ENCODE measurements at regions not wholly inside any gene's neighbourhood (a gene's known extent, or its start where the extent isn't known, plus 50 kb on each side); places are given as distances from the start of the nearest gene placed in this dataset.

GRCh38 chr22:27551402-27551801 lies 250.2 kb downstream of the MN1 start:
- H3K4me3 Mint-ChIP-seq = no peak overlapping the region
- H3K36me3 Mint-ChIP-seq (ENCODE audit: low read depth) = no peaks in the 10 kb centered on the region
- H3K9me3 Mint-ChIP-seq = peaks cover 6% of the 10 kb centered on the region
- no peaks in the 10 kb centered on the region for H3K4me1 Mint-ChIP-seq (ENCODE audit: low read depth)
- no peak overlapping the region for H3K27ac Mint-ChIP-seq
- peaks cover 4% of the 10 kb centered on the region for H3K27me3 Mint-ChIP-seq
- DNase-seq = no peak

DNA sequence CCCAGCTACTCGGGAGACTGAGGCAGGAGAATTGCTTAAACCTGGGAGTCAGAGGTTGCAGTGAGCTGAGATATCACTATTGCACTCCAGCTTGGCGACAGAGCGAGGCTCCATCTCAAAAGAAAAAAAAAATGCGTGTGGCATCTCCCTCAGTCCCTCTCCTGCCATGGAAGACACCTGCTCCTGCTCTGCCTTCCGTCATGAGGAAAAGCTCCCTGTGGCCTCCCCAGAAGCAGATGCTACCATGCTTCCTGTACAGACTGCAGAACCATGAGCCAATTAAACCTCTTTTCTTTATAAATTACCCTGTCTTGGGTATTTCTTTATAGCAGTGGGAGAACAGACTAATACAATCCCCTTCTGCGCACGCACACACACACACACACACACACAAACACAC lies 249.4 kb downstream of the MN1 start:
- Mint-ChIP-seq H3K9me3 (peaks cover 6% of the 10 kb centered on the region), H3K27me3 (peaks cover 3% of the 10 kb centered on the region), H3K4me1 (ENCODE audit: low read depth) (no peaks in the 10 kb centered on the region), H3K27ac (no peak overlapping the region), H3K36me3 (ENCODE audit: low read depth) (no peaks in the 10 kb centered on the region), H3K4me3 (no peak overlapping the region)
- DNase-seq = no peak

GRCh38 chr22:27552863-27553262 lies 248.7 kb downstream of the MN1 start:
- Mint-ChIP-seq H3K27ac (no peak overlapping the region), H3K9me3 (peaks cover 6% of the 10 kb centered on the region)

DNA sequence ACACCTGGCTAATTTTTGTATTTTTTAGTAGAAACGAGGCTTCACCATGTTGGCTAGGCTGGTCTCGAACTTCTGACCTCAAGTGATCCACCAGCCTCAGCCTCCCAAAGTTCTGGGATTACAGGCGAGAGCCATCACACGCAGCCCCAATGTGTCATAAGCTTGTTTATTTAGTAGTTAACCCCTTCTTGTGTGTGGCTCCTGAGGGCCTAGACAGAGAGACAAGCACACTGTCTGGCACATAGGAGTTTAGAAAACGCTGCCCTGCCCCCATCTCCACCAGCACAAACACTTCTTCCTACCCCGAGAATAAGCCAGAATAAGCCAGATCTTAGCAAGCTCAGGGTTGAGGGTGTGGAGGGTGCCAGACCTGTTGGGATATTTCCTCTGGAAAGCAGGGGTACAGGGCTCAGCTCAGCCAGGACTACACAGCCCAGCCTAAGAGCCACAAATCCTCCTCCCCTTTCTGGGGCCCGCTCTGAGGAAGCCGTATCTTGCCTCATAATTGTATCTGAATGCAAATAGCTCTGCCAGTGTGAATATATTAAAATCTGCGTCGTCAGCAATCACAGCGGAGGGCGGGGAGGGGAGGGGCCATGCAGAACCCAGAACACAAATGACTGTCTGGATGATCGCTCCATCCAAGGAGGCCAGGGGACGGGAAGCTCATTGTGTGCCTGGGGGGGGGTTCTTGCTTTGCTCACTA lies 247.3 kb downstream of the MN1 start:
- no peak overlapping the region for H3K27ac Mint-ChIP-seq
- no peak overlapping the region for H3K4me3 Mint-ChIP-seq
- peaks cover 6% of the 10 kb centered on the region for H3K9me3 Mint-ChIP-seq
- no peak for DNase-seq
- H3K36me3 Mint-ChIP-seq (ENCODE audit: low read depth) = no peaks in the 10 kb centered on the region
- H3K4me1 Mint-ChIP-seq (ENCODE audit: low read depth) = no peaks in the 10 kb centered on the region
- peaks cover 3% of the 10 kb centered on the region for H3K27me3 Mint-ChIP-seq

More at GRCh38 chr22:27552863-27553262, 248.7 kb downstream of the MN1 start:
- Mint-ChIP-seq H3K27me3 (peaks cover 3% of the 10 kb centered on the region), H3K4me1 (ENCODE audit: low read depth) (no peaks in the 10 kb centered on the region), H3K4me3 (no peak overlapping the region), H3K36me3 (ENCODE audit: low read depth) (no peaks in the 10 kb centered on the region)
- DNase-seq = no peak

DNA sequence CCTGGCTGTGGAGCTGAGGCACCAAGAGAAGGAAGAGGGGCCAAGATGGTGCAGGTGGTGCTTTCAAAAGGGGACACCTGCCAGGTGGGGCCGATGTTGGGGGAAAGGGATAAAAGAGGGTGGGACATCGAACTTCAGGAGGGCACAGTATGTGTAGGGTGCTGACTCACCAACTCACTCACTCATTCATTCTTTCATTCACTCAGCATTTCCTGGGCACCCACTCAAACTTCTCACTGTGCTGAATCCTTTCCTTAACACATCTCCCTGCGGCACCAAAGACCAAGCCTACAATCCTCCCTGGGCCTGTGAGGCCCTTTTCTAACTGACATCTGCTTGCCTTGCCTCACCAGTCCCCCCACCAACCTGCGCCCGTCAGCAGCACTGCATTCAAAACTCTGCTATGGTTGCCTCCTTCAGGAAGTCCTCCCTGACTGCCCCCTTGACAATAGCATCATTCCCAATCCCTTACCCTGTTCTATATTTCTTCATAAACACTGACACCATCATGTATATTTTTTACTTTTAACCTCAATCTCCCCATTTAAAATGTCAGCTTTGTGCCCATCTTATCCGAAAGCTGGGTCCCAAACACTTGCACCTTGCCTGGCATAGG lies 246.6 kb downstream of the MN1 start:
- no peaks in the 10 kb centered on the region for H3K36me3 Mint-ChIP-seq (ENCODE audit: low read depth)
- peaks cover under 1% of the 10 kb centered on the region for H3K27me3 Mint-ChIP-seq
- H3K4me1 Mint-ChIP-seq (ENCODE audit: low read depth) = no peaks in the 10 kb centered on the region
- no peak overlapping the region for H3K27ac Mint-ChIP-seq
- no peak overlapping the region for H3K4me3 Mint-ChIP-seq
- no peak for DNase-seq
- peaks cover 6% of the 10 kb centered on the region for H3K9me3 Mint-ChIP-seq

- Mint-ChIP-seq H3K4me3 (no peak overlapping the region), H3K27ac (no peak overlapping the region), H3K36me3 (ENCODE audit: low read depth) (no peaks in the 10 kb centered on the region), H3K27me3 (no peaks in the 10 kb centered on the region), H3K9me3 (peaks cover 6% of the 10 kb centered on the region), H3K4me1 (ENCODE audit: low read depth) (no peaks in the 10 kb centered on the region)
- DNase-seq = no peak
Measured at GRCh38 chr22:27556371-27556770, 245.2 kb downstream of the MN1 start.

GRCh38 chr22:27557286-27558008 lies 244.1 kb downstream of the MN1 start:
- no peaks in the 10 kb centered on the region for H3K4me1 Mint-ChIP-seq (ENCODE audit: low read depth)
- no peak overlapping the region for H3K4me3 Mint-ChIP-seq

DNA sequence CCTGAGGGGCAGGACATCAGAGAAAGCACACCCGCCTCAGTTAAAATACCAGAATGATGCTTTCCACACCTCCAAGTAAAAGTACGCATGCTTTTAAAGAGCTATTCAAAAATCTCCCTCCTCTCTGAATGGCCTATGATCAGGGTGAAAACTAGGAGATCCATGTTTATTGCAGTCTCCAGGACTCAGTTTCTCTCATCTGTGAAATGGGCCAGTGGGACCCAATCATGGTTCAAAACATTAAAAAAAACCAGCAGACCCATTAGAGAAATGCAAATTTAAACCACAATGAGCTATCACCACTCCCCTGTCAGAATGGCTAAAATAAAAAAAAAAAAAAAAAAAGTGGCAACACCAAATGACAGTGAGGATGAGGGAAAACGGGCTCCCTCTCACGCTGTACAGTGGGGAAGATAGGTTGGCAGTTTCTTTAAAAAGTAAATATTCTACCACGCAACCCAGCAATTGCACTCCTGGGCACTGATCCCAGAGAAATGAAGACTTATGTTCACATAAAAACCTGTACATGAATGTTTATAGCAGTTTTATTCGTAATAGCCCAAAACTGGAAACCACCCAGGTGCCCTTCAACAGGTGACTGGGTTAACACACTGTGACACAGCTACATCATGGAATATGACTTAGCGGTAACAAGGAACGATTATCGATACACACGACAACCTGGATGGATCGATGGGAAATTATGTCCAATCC lies 242.7 kb downstream of the MN1 start:
- H3K27ac Mint-ChIP-seq = no peak overlapping the region
- H3K9me3 Mint-ChIP-seq = no peaks in the 10 kb centered on the region
- H3K4me1 Mint-ChIP-seq (ENCODE audit: low read depth) = no peaks in the 10 kb centered on the region
- H3K4me3 Mint-ChIP-seq = no peak overlapping the region
- no peaks in the 10 kb centered on the region for H3K27me3 Mint-ChIP-seq
- H3K36me3 Mint-ChIP-seq (ENCODE audit: low read depth) = no peaks in the 10 kb centered on the region
- no peak for DNase-seq

More at GRCh38 chr22:27557286-27558008, 244.1 kb downstream of the MN1 start:
- no peak overlapping the region for H3K27ac Mint-ChIP-seq
- H3K9me3 Mint-ChIP-seq = peaks cover 6% of the 10 kb centered on the region
- H3K36me3 Mint-ChIP-seq (ENCODE audit: low read depth) = no peaks in the 10 kb centered on the region
- no peak for DNase-seq
- H3K27me3 Mint-ChIP-seq = no peaks in the 10 kb centered on the region

- no peak overlapping the region for H3K4me3 Mint-ChIP-seq
- no peak overlapping the region for H3K27ac Mint-ChIP-seq
- H3K9me3 Mint-ChIP-seq = no peaks in the 10 kb centered on the region
- H3K36me3 Mint-ChIP-seq (ENCODE audit: low read depth) = no peaks in the 10 kb centered on the region
- H3K4me1 Mint-ChIP-seq (ENCODE audit: low read depth) = no peaks in the 10 kb centered on the region
- DNase-seq = no peak
- no peaks in the 10 kb centered on the region for H3K27me3 Mint-ChIP-seq
Measured at GRCh38 chr22:27560781-27561180, 240.8 kb downstream of the MN1 start.

DNA sequence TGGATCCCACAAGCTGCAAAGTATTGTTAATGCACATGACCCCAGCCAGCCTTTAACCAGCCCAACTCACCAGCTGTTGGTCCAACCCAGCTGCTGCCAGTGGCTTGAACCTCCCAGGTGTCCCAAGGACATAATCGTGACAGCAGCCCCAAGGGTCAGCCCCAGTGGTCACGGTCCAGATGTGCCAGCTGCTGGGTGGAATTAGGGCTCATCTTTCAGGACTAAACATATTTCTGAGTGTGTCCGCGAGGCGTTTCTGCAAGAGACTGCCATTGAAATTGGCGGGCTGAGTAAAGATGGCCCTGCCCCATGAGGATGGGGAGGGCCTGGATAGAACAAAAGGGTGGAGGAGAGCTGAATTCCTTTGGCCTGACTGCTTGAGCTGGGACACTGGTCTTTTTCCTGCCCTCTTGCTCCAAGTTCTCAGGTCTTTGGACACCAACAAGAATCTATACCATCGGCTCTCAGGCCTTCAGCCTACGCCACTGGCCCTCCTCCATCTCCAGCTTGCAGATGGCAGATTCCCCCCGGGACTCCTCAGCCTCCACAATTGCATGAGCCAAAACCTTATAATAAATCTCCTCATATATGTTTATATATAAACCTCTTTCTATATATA lies 240.2 kb downstream of the MN1 start:
- no peak overlapping the region for H3K27ac Mint-ChIP-seq
- H3K4me3 Mint-ChIP-seq = no peak overlapping the region
- H3K36me3 Mint-ChIP-seq (ENCODE audit: low read depth) = no peaks in the 10 kb centered on the region
- DNase-seq = no peak
- no peaks in the 10 kb centered on the region for H3K27me3 Mint-ChIP-seq
- H3K4me1 Mint-ChIP-seq (ENCODE audit: low read depth) = no peaks in the 10 kb centered on the region
- H3K9me3 Mint-ChIP-seq = no peaks in the 10 kb centered on the region

DNA sequence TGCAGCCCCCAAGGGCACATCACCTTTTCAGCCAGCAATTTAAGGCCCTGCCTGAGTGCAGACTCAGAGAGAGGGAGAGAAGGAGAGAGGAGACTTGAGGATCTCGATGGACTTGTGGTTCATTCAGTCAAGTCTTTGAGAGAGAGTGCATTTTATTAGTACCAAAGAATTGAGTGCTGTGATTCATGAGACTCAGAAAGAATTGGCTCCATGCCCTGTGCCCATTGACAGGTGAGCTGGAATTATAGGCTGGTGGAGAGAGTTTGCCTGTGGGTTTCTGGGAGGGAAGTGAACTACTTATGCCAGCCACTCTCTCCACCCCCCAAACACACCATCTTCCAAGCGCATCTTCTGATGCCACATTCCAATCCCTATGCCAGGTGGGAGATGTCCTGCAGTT lies 236.8 kb downstream of the MN1 start:
- H3K4me1 Mint-ChIP-seq (ENCODE audit: low read depth) = no peaks in the 10 kb centered on the region
- DNase-seq = no peak
- H3K36me3 Mint-ChIP-seq (ENCODE audit: low read depth) = no peaks in the 10 kb centered on the region
- no peak overlapping the region for H3K27ac Mint-ChIP-seq
- no peaks in the 10 kb centered on the region for H3K9me3 Mint-ChIP-seq
- H3K27me3 Mint-ChIP-seq = no peaks in the 10 kb centered on the region
- H3K4me3 Mint-ChIP-seq = no peak overlapping the region

DNA sequence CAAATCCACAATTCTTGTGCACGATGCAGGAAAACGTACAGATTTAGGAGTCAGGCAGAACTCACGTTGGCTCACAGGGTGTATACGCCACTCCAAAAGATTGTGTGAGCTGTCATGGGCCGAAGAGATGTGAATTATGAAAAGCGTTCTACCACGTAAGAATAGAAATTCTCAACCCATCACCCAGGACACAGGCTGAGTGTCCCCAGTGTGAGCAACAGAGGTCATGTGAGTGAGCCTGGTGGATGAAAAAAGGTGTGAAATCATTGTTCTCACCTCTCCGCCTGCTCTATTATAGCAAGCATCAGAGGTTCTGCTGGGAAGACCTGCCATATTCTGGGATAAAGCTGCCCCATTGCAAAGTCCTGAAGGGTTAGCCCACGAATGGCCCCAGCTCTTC lies 235.0 kb downstream of the MN1 start:
- Mint-ChIP-seq H3K36me3 (ENCODE audit: low read depth) (no peaks in the 10 kb centered on the region), H3K9me3 (no peaks in the 10 kb centered on the region), H3K4me1 (ENCODE audit: low read depth) (no peaks in the 10 kb centered on the region), H3K27ac (no peak overlapping the region), H3K4me3 (no peak overlapping the region), H3K27me3 (peaks cover 7% of the 10 kb centered on the region)
- no peak for DNase-seq

DNA sequence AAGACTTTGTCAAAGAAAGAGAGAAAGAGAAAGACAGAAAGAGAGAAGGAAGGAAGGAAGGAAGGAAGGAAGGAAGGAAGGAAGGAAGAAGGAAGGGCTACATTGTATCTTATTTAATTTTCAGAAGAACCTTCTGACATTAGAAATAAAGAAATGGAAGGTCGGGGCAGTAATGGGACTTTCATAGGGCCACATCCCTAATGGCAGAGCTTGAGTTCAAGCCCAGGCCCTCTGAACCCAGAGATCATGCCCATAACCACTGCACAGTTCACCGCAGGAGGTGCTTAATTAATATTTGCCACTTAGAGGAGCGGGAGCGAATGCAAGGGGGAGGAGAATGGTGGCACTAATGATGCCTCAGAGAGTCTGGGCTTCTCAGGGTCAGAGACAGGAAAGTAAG lies 233.3 kb downstream of the MN1 start:
- DNase-seq = no peak
- no peaks in the 10 kb centered on the region for H3K9me3 Mint-ChIP-seq
- no peak overlapping the region for H3K4me3 Mint-ChIP-seq
- peaks cover 7% of the 10 kb centered on the region for H3K27me3 Mint-ChIP-seq
- H3K36me3 Mint-ChIP-seq (ENCODE audit: low read depth) = no peaks in the 10 kb centered on the region
- H3K27ac Mint-ChIP-seq = no peak overlapping the region
- H3K4me1 Mint-ChIP-seq (ENCODE audit: low read depth) = no peaks in the 10 kb centered on the region

GRCh38 chr22:27571463-27572277 lies 229.9 kb downstream of the MN1 start:
- Mint-ChIP-seq H3K36me3 (ENCODE audit: low read depth) (no peaks in the 10 kb centered on the region), H3K27me3 (peaks cover 16% of the 10 kb centered on the region), H3K4me1 (ENCODE audit: low read depth) (no peaks in the 10 kb centered on the region), H3K9me3 (no peaks in the 10 kb centered on the region), H3K4me3 (no peak overlapping the region), H3K27ac (no peak overlapping the region)
- no peak for DNase-seq
